ENCODE measurements at regions not wholly inside any gene's neighbourhood (a gene's known extent, or its start where the extent isn't known, plus 50 kb on each side); places are given as distances from the start of the nearest gene placed in this dataset.

DNA sequence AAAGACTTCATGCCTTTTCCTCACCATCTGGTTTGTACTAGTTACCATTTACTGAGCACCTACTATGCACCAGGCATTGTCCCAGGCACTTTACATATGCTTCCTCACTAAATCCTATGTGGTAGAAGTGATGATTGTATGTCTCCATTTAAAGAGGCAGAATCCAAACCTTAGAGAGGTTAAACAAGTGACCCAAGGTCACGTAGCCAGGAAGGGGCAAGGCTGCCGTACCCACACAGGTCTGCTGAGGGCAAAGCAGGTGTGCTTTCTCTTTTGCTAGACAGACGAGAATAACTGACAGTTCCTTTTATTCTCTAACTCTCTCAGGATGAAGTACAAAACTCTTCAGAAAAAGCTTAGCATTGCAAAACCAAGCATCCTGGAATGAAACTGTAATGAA, 235.2 kb upstream of the SRRM4 start:
- H3K27me3 ChIP-seq (ENCODE audit: control insufficient read depth, insufficient read depth, low read length) = no peaks in the 10 kb centered on the region
- no peak overlapping the region for H3K9ac ChIP-seq (ENCODE audit: low read depth, low read length)
- no peak overlapping the region for H3K4me3 ChIP-seq (ENCODE audit: low read depth, low read length)
- no peaks in the 10 kb centered on the region for H3K9me3 ChIP-seq (ENCODE audit: control insufficient read depth, insufficient read depth, low read length)
- peaks cover 12% of the 10 kb centered on the region for H3K4me1 ChIP-seq (ENCODE audit: control insufficient read depth, insufficient read depth, low read length)
- no peaks in the 10 kb centered on the region for H3K36me3 ChIP-seq (ENCODE audit: control insufficient read depth, insufficient read depth, low read length)

DNA sequence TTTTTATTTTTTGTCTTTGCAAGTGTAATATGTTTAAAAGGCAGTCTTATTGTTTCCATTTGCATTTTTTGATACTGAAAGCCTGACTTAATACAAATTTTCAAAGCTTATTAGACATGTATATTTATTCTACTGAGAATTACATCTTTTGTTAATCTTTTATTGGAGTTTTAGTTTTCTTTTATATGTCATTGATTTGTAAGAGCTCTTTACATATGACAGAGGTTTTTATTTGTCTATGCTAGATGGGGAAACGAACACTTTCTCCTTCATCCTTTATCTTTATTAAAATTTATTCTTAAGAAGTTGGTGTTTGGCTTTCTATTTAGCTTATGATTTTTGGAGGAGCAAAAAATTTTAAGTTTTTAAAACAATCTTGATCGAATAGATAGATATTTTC, 234.4 kb upstream of the SRRM4 start:
- Histone ChIP-seq H3K27me3 (ENCODE audit: control insufficient read depth, insufficient read depth, low read length) (no peaks in the 10 kb centered on the region), H3K9me3 (ENCODE audit: control insufficient read depth, insufficient read depth, low read length) (no peaks in the 10 kb centered on the region), H3K4me1 (ENCODE audit: control insufficient read depth, insufficient read depth, low read length) (peaks cover 10% of the 10 kb centered on the region), H3K36me3 (ENCODE audit: control insufficient read depth, insufficient read depth, low read length) (no peaks in the 10 kb centered on the region), H3K9ac (ENCODE audit: low read depth, low read length) (no peak overlapping the region), H3K4me3 (ENCODE audit: low read depth, low read length) (no peak overlapping the region)

DNA sequence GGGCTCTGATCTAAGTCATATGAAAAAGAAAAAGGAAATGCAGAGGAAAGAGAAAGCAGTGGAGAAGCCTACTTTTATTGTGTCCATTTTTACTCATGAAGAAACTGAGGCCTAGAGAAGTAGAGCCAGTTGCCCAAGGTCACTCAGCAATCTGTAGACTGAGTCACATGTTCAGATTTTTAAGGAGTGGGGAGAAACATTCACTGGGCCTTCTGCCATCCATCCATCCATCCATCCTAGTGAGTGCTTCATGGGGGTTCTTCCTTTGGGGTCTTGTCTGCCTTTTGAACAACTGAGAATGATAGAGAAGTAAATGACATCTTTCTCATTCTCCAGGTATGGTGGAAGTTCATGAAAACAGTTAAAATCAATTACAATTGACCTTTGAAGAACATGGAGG, 233.6 kb upstream of the SRRM4 start:
- Histone ChIP-seq H3K9me3 (ENCODE audit: control insufficient read depth, insufficient read depth, low read length) (no peaks in the 10 kb centered on the region), H3K36me3 (ENCODE audit: control insufficient read depth, insufficient read depth, low read length) (no peaks in the 10 kb centered on the region)

DNA sequence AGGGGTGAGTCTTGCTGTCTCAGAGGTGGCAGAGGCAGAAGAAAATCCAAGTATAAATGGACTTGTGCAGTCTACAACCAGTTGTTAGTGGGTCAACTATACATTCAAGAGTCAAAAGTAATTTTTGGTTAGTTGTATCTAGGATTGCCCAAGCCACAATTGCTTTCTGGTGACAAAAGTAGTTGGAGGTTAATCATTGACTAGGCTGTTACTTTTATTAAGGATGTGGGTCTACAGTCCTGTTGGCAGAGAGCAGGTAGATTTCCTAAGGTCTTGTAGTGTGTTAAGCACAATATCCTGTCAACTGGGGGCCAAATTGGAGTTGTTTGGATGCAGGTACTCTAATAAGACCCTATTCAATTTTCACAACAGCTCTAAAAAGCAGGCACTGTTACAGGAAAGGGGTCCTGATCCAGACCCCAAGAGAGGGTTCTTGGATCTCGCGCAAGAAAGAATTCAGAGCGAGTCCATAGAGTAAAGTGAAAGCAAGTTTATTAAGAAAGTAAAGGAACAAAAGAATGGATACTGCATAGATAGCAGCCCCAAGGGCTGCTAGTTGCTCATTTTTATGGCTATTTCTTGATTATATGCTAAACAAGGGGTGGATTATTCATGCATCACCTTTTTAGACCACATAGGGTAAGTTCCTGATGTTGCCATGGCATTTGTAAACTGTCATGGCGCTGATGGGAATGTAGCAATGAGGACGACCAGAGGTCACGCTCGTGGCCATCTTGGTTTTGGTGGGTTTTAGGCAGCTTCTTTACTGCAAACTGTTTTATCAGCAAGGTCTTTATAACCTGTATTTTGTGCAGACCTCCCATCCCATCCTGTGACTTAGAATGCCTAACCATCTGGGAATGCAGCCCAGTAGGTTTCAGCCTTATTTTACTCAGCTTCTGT, 232.6 kb upstream of the SRRM4 start:
- peaks cover 10% of the 10 kb centered on the region for H3K4me1 ChIP-seq (ENCODE audit: control insufficient read depth, insufficient read depth, low read length)
- no peaks in the 10 kb centered on the region for H3K36me3 ChIP-seq (ENCODE audit: control insufficient read depth, insufficient read depth, low read length)
- no peak overlapping the region for H3K4me3 ChIP-seq (ENCODE audit: low read depth, low read length)
- no peaks in the 10 kb centered on the region for H3K9me3 ChIP-seq (ENCODE audit: control insufficient read depth, insufficient read depth, low read length)
- no peaks in the 10 kb centered on the region for H3K27me3 ChIP-seq (ENCODE audit: control insufficient read depth, insufficient read depth, low read length)
- H3K9ac ChIP-seq (ENCODE audit: low read depth, low read length) = no peak overlapping the region

More for the DNA sequence above, 233.6 kb upstream of the SRRM4 start:
- Histone ChIP-seq H3K9ac (ENCODE audit: low read depth, low read length) (no peak overlapping the region), H3K27me3 (ENCODE audit: control insufficient read depth, insufficient read depth, low read length) (no peaks in the 10 kb centered on the region), H3K4me3 (ENCODE audit: low read depth, low read length) (no peak overlapping the region), H3K4me1 (ENCODE audit: control insufficient read depth, insufficient read depth, low read length) (peaks cover 10% of the 10 kb centered on the region)

DNA sequence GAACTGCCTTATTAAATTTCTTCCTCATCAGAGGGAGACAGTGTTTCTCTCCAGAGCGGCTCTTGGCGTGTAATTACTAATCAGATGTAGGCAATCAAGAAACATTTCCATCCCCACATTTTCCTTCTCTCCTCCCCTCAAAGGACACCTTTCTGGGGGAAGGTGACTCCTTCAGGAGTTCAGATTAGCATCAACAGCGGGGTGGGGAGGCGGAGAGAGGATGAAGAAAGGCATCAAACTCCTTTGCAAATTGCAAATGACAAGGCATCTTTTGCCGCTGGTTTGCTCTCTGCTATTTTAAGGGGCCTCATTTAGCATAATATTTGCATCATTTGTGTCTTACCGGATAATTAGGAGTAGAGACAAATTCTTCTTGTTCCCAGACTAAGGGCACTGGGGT, 231.7 kb upstream of the SRRM4 start:
- H3K36me3 ChIP-seq (ENCODE audit: control insufficient read depth, insufficient read depth, low read length) = no peaks in the 10 kb centered on the region
- H3K27me3 ChIP-seq (ENCODE audit: control insufficient read depth, insufficient read depth, low read length) = no peaks in the 10 kb centered on the region
- H3K9ac ChIP-seq (ENCODE audit: low read depth, low read length) = no peak overlapping the region
- H3K4me1 ChIP-seq (ENCODE audit: control insufficient read depth, insufficient read depth, low read length) = peaks cover 10% of the 10 kb centered on the region
- H3K9me3 ChIP-seq (ENCODE audit: control insufficient read depth, insufficient read depth, low read length) = no peaks in the 10 kb centered on the region
- no peak overlapping the region for H3K4me3 ChIP-seq (ENCODE audit: low read depth, low read length)

DNA sequence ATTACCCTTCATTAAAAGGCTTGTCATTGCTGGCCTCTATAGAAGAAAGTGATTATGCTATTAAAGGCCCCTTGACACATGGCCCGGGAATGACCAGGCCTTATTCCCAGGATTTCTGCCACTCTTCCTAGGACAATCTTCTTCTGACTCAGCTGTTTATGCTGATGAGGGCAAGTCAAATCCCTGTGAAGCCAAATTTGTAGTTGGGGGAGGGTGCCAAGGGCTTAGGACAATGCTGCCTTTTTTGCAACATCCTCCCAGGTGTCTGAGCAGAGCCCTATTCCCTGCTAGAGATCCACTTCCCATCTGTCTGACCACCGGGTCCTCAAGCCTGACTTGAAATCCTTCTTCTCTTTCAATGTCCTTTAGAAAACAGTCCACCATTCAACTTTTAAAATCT, 230.7 kb upstream of the SRRM4 start:
- Histone ChIP-seq H3K9ac (ENCODE audit: low read depth, low read length) (no peak overlapping the region), H3K9me3 (ENCODE audit: control insufficient read depth, insufficient read depth, low read length) (no peaks in the 10 kb centered on the region), H3K36me3 (ENCODE audit: control insufficient read depth, insufficient read depth, low read length) (no peaks in the 10 kb centered on the region), H3K4me1 (ENCODE audit: control insufficient read depth, insufficient read depth, low read length) (peaks cover 10% of the 10 kb centered on the region), H3K27me3 (ENCODE audit: control insufficient read depth, insufficient read depth, low read length) (no peaks in the 10 kb centered on the region), H3K4me3 (ENCODE audit: low read depth, low read length) (no peak overlapping the region)

DNA sequence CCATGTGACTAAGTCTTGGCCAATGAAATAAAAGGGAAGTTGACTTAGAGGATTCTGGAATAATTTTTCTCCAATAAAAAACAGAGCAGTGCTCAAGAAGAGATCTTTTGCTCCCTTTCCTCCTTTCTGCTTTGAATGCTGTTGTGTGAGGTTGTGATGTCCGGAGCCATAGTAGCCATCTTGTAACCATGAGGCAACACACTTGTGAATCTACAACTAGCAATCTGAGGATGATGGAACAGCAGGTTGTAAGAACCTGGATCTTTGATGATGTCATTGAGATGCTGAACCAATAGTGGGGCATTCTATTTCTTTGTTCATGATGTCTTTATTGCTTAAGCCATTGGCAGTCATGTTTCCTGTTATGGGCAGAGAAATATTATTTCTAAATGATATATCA, 230.0 kb upstream of the SRRM4 start:
- H3K27me3 ChIP-seq (ENCODE audit: control insufficient read depth, insufficient read depth, low read length) = no peaks in the 10 kb centered on the region
- H3K4me3 ChIP-seq (ENCODE audit: low read depth, low read length) = no peak overlapping the region
- peaks cover 10% of the 10 kb centered on the region for H3K4me1 ChIP-seq (ENCODE audit: control insufficient read depth, insufficient read depth, low read length)
- H3K9me3 ChIP-seq (ENCODE audit: control insufficient read depth, insufficient read depth, low read length) = no peaks in the 10 kb centered on the region
- H3K9ac ChIP-seq (ENCODE audit: low read depth, low read length) = no peak overlapping the region
- no peaks in the 10 kb centered on the region for H3K36me3 ChIP-seq (ENCODE audit: control insufficient read depth, insufficient read depth, low read length)

DNA sequence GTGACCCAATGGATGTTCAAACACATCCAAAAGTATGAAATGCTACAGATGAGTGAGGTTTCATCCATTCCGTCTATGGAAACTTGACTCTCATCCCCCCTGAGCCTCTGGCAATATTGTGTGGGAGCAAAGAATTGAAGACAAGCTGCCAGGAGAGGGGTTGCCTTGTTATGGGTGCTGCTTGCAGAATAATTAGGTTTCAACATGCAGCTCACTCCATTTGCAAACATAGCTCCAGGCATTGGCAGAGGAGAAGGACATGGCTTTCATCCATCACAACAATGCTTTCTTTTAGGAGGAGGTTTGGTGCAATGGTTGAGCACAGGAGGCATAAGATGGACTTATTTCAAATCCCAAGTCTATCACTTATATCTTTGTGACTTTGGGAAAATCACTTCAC, 220.7 kb upstream of the SRRM4 start:
- Histone ChIP-seq H3K9ac (ENCODE audit: low read depth, low read length) (no peak overlapping the region), H3K27me3 (ENCODE audit: control insufficient read depth, insufficient read depth, low read length) (peaks cover 2% of the 10 kb centered on the region), H3K36me3 (ENCODE audit: control insufficient read depth, insufficient read depth, low read length) (no peaks in the 10 kb centered on the region), H3K4me1 (ENCODE audit: control insufficient read depth, insufficient read depth, low read length) (no peaks in the 10 kb centered on the region), H3K4me3 (ENCODE audit: low read depth, low read length) (no peak overlapping the region), H3K9me3 (ENCODE audit: control insufficient read depth, insufficient read depth, low read length) (no peaks in the 10 kb centered on the region)

DNA sequence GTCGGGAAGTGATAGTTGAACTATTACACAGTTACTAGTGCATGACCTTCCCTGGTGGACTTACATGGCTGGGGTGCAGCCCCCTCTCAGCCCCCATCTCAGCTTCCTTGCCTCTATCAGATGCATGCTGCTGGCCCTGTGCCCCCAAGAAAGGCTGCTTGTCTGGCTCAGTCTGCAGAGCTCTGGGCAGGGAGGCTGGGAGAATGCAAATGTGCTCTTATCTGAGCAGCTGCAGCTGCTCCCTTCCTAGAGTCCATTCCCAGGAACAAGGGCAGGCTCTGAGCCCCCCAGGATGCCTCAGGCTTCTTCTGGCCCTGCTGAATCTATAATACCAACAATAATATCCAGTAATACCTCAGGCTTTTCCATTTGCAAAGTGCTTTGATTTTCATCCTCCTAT, 218.1 kb upstream of the SRRM4 start:
- H3K27me3 ChIP-seq (ENCODE audit: control insufficient read depth, insufficient read depth, low read length) = no peaks in the 10 kb centered on the region
- H3K4me3 ChIP-seq (ENCODE audit: low read depth, low read length) = no peak overlapping the region
- no peaks in the 10 kb centered on the region for H3K36me3 ChIP-seq (ENCODE audit: control insufficient read depth, insufficient read depth, low read length)
- no peaks in the 10 kb centered on the region for H3K9me3 ChIP-seq (ENCODE audit: control insufficient read depth, insufficient read depth, low read length)
- no peaks in the 10 kb centered on the region for H3K4me1 ChIP-seq (ENCODE audit: control insufficient read depth, insufficient read depth, low read length)
- H3K9ac ChIP-seq (ENCODE audit: low read depth, low read length) = no peak overlapping the region

DNA sequence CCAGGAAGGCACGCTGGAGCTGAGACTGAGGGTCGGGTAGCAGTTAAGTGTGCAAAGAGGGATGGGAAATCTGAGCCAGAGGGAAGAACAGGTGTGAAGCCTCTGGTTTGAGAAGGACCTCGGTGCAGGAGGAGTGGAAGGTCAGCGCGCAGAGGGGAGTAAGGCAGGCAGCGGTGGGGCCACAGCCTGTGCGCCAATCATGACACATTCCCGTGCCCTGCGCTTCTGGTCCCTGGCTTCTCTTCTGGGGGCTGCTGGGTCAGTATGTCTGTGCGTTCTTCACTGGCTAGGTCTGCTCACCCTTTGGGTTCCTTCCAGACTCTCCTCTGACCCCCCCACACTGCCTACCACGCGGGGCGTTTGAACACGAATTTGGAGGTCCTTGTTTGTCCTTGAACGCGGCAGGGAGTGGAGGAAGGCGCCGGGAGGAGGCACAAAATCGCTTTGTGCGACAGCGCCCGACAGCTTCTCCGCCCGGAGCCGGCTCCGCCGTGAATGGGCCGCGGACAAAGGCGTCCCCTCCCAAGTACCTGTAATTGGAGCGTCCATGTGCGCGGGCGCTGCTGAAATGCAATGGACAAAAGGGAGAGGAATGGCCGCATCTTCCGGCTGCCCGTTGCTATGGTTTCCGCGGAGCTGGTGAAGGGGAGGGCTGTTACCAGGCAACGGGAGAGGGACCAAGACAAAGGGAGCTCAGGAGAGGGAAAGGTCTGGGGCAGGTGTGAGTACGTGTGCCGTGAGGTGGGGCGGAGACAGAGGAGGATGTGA, 207.2 kb upstream of the SRRM4 start:
- Histone ChIP-seq H3K36me3 (ENCODE audit: control insufficient read depth, insufficient read depth, low read length) (no peaks in the 10 kb centered on the region), H3K4me1 (ENCODE audit: control insufficient read depth, insufficient read depth, low read length) (peaks cover 14% of the 10 kb centered on the region), H3K27me3 (ENCODE audit: control insufficient read depth, insufficient read depth, low read length) (peaks cover 33% of the 10 kb centered on the region), H3K9ac (ENCODE audit: low read depth, low read length) (peak overlapping the region; percentile 19), H3K9me3 (ENCODE audit: control insufficient read depth, insufficient read depth, low read length) (no peaks in the 10 kb centered on the region), H3K4me3 (ENCODE audit: low read depth, low read length) (peak overlapping the region; percentile 56)

DNA sequence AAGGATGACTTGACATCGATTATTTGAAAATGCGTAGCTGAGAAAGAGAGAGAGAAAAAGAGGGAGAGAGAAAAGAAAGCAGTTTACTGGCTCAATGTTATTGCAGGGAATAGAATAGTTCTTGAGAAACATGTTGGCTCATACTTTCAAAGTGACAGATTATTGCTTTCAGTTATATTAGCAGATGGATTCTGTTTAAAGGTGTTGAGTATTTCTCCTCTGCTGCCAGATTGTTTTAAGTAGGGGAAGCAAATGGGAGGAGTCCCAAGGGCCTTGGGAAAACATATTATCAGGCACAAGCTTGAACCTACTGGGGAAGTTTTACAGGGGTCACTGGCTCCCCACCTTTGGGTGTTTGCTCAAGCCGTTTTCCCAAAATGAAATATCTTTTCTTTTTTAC, 203.8 kb upstream of the SRRM4 start:
- H3K36me3 ChIP-seq (ENCODE audit: control insufficient read depth, insufficient read depth, low read length) = no peaks in the 10 kb centered on the region
- peaks cover 35% of the 10 kb centered on the region for H3K27me3 ChIP-seq (ENCODE audit: control insufficient read depth, insufficient read depth, low read length)
- H3K4me1 ChIP-seq (ENCODE audit: control insufficient read depth, insufficient read depth, low read length) = peaks cover 16% of the 10 kb centered on the region
- H3K4me3 ChIP-seq (ENCODE audit: low read depth, low read length) = no peak overlapping the region
- H3K9ac ChIP-seq (ENCODE audit: low read depth, low read length) = no peak overlapping the region
- H3K9me3 ChIP-seq (ENCODE audit: control insufficient read depth, insufficient read depth, low read length) = no peaks in the 10 kb centered on the region

DNA sequence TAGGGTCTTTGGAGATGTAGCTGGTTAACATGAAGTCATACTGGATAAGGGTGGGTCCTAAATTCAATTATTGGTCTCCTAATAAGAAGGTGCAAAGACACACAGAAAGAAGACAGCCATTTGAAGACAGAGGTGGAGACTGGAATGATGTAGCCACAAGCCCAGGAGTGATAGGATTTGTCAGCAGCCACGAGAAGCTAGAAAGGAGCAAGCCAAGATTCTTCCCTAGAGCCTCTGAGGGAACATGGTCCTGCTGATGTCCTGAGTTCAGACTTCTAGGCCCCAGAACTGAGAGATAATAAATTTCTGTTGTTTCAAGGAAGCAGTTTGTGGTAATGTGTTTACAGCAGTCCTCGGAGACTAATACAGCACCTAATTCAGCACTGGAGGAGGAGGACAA, 203.3 kb upstream of the SRRM4 start:
- no peak overlapping the region for H3K9ac ChIP-seq (ENCODE audit: low read depth, low read length)
- no peaks in the 10 kb centered on the region for H3K9me3 ChIP-seq (ENCODE audit: control insufficient read depth, insufficient read depth, low read length)
- peaks cover 30% of the 10 kb centered on the region for H3K27me3 ChIP-seq (ENCODE audit: control insufficient read depth, insufficient read depth, low read length)
- H3K4me3 ChIP-seq (ENCODE audit: low read depth, low read length) = no peak overlapping the region
- peaks cover 17% of the 10 kb centered on the region for H3K4me1 ChIP-seq (ENCODE audit: control insufficient read depth, insufficient read depth, low read length)
- H3K36me3 ChIP-seq (ENCODE audit: control insufficient read depth, insufficient read depth, low read length) = no peaks in the 10 kb centered on the region
